ENCODE measurements at regions not wholly inside any gene's neighbourhood (a gene's known extent, or its start where the extent isn't known, plus 50 kb on each side); places are given as distances from the start of the nearest gene placed in this dataset.
"Not testable (repeated sequence)": the region's sequence is repeated elsewhere in the genome, so short reads cannot be mapped to it uniquely, and the experiment has no call there.

- H3K36me3 Mint-ChIP-seq (ENCODE audit: low read depth), result no peaks in the 10 kb centered on the region
- DNase-seq (ENCODE audit: low spot score), result no peak
- H3K4me1 Mint-ChIP-seq (ENCODE audit: low read depth), result no peaks in the 10 kb centered on the region
- H3K9me3 Mint-ChIP-seq (ENCODE audit: low read depth), result no peaks in the 10 kb centered on the region
- no peak overlapping the region for H3K27ac Mint-ChIP-seq (ENCODE audit: unreplicated experiment)
- H3K4me3 Mint-ChIP-seq (ENCODE audit: unreplicated experiment), result no peak overlapping the region
- TF ChIP-seq CTCF (IDR thresholded peaks at IDR 0.05), result no peak
- H3K27me3 Mint-ChIP-seq (ENCODE audit: low read depth), result no peaks in the 10 kb centered on the region
These were observed 603.8 kb upstream of the LINC00305 start for GRCh38 chr18:64752707-64753106.

GRCh38 chr18:64749884-64750283, 601.0 kb upstream of the LINC00305 start:
- no peak for DNase-seq (ENCODE audit: low spot score)
- H3K9me3 Mint-ChIP-seq (ENCODE audit: low read depth), result no peaks in the 10 kb centered on the region

GRCh38 chr18:64747803-64748202, 598.9 kb upstream of the LINC00305 start:
- Mint-ChIP-seq H3K36me3 (ENCODE audit: low read depth) (no peaks in the 10 kb centered on the region), H3K27ac (ENCODE audit: unreplicated experiment) (no peak overlapping the region), H3K4me3 (ENCODE audit: unreplicated experiment) (no peak overlapping the region), H3K4me1 (ENCODE audit: low read depth) (no peaks in the 10 kb centered on the region), H3K27me3 (ENCODE audit: low read depth) (no peaks in the 10 kb centered on the region), H3K9me3 (ENCODE audit: low read depth) (no peaks in the 10 kb centered on the region)
- no peak for TF ChIP-seq CTCF (IDR thresholded peaks at IDR 0.05)
- DNase-seq (ENCODE audit: low spot score), result no peak

More at GRCh38 chr18:64749884-64750283, 601.0 kb upstream of the LINC00305 start:
- Mint-ChIP-seq H3K4me1 (ENCODE audit: low read depth) (no peaks in the 10 kb centered on the region), H3K27ac (ENCODE audit: unreplicated experiment) (no peak overlapping the region), H3K4me3 (ENCODE audit: unreplicated experiment) (no peak overlapping the region), H3K27me3 (ENCODE audit: low read depth) (no peaks in the 10 kb centered on the region), H3K36me3 (ENCODE audit: low read depth) (no peaks in the 10 kb centered on the region)
- TF ChIP-seq CTCF (IDR thresholded peaks at IDR 0.05), result no peak

GRCh38 chr18:64742898-64743297, 594.0 kb upstream of the LINC00305 start:
- Mint-ChIP-seq H3K36me3 (ENCODE audit: low read depth) (no peaks in the 10 kb centered on the region), H3K27ac (ENCODE audit: unreplicated experiment) (no peak overlapping the region), H3K4me3 (ENCODE audit: unreplicated experiment) (no peak overlapping the region), H3K4me1 (ENCODE audit: low read depth) (no peaks in the 10 kb centered on the region), H3K9me3 (ENCODE audit: low read depth) (no peaks in the 10 kb centered on the region), H3K27me3 (ENCODE audit: low read depth) (no peaks in the 10 kb centered on the region)
- no peak for DNase-seq (ENCODE audit: low spot score)
- TF ChIP-seq CTCF (IDR thresholded peaks at IDR 0.05), result no peak

- no peak for DNase-seq (ENCODE audit: low spot score)
- Mint-ChIP-seq H3K4me1 (ENCODE audit: low read depth) (no peaks in the 10 kb centered on the region), H3K27ac (ENCODE audit: unreplicated experiment) (no peak overlapping the region), H3K4me3 (ENCODE audit: unreplicated experiment) (no peak overlapping the region), H3K27me3 (ENCODE audit: low read depth) (no peaks in the 10 kb centered on the region), H3K9me3 (ENCODE audit: low read depth) (no peaks in the 10 kb centered on the region), H3K36me3 (ENCODE audit: low read depth) (no peaks in the 10 kb centered on the region)
- TF ChIP-seq CTCF (IDR thresholded peaks at IDR 0.05), result no peak
These were observed 585.2 kb upstream of the LINC00305 start for GRCh38 chr18:64734063-64734462.

- H3K36me3 Mint-ChIP-seq (ENCODE audit: low read depth); H3K4me3 Mint-ChIP-seq (ENCODE audit: unreplicated experiment); H3K9me3 Mint-ChIP-seq (ENCODE audit: low read depth): not testable (repeated sequence)
These were observed 576.8 kb upstream of the LINC00305 start for GRCh38 chr18:64725657-64726056.

More at GRCh38 chr18:64725657-64726056, 576.8 kb upstream of the LINC00305 start:
- not testable (repeated sequence) for H3K27me3 Mint-ChIP-seq (ENCODE audit: low read depth); H3K4me1 Mint-ChIP-seq (ENCODE audit: low read depth); H3K27ac Mint-ChIP-seq (ENCODE audit: unreplicated experiment)
- peak; percentile 63 for DNase-seq (ENCODE audit: low spot score)

Data from chondrocyte (in vitro differentiated cells).